Vagina (tissue), 2 donors: ENCODE measurements at regions not wholly inside any gene's neighbourhood (a gene's known extent, or its start where the extent isn't known, plus 50 kb on each side); places are given as distances from the start of the nearest gene placed in this dataset.
"Not testable (repeated sequence)": the region's sequence is repeated elsewhere in the genome, so short reads cannot be mapped to it uniquely, and the experiment has no call there.

Experiments used
- DNase-seq, 2 donors: peaks; one replicate each; pipeline ENCODE4 v3.0.0-alpha.2; 2017; ENCODE audit errors: extremely low spot score in 2 of 2
- H3K27ac ChIP-seq: fragments of 200-600 bp; sonication (generic); one replicate; pipeline ENCODE4 v1.5.1; 2019
- H3K27me3 ChIP-seq: fragments of 200-600 bp; sonication (generic); one replicate; pipeline ENCODE4 v1.5.1; 2019
- H3K36me3 ChIP-seq, 2 donors: fragments of 200-600 bp; sonication (generic); one replicate each; pipeline ENCODE4 v1.5.1; 2017 to 2019
- H3K4me1 ChIP-seq: fragments of 200-600 bp; sonication (generic); one replicate; pipeline ENCODE4 v1.5.1; 2019
- H3K4me3 ChIP-seq, 2 donors: fragments of 200-600 bp; sonication (generic); 1 replicate in 1 of 2; 2 replicates in 1 of 2; pipeline ENCODE4 v1.5.1; 2016 to 2019
- H3K9me3 ChIP-seq: fragments of 200-600 bp; sonication (generic); one replicate; pipeline ENCODE4 v1.5.1; 2019
- CTCF ChIP-seq, 3 experiments: fragments of 450-650 bp in 2 of 3; fragments of 200-600 bp in 1 of 3; sonication (generic) in 1 of 3; IDR thresholded peaks; one replicate each; pipeline ENCODE4 v1.5.1; 2017 to 2019; ENCODE audit warnings: antibody characterized with exemption in 3 of 3, mild to moderate bottlenecking in 2 of 3, moderate library complexity in 2 of 3
- POLR2A ChIP-seq, 2 donors: fragments of 450-650 bp; IDR thresholded peaks; one replicate each; pipeline ENCODE4 v1.6.1; 2017; ENCODE audit warnings: antibody characterized with exemption in 2 of 2, mild to moderate bottlenecking in 2 of 2, moderate library complexity in 2 of 2
- POLR2AphosphoS5 ChIP-seq, 2 donors: sonication (generic); formaldehyde crosslinking; IDR thresholded peaks; one replicate each; pipeline ENCODE4 v1.9.0; 2017; ENCODE audit warnings: antibody characterized with exemption in 2 of 2, mild to moderate bottlenecking in 2 of 2, low read depth in 1 of 2; ENCODE audit not compliant: insufficient read depth in 1 of 2
- intact Hi-C: fragments of 100-400 bp; cut with DNase I; formaldehyde crosslinking; loops from one replicate; pipeline ENCODE4 v1.15.1; 2023

- Histone ChIP-seq H3K9me3 (no peaks in the 10 kb centered on the region), H3K4me1 (no peaks in the 10 kb centered on the region), H3K36me3 (no peaks in the 10 kb centered on the region), H3K27me3 (no peaks in the 10 kb centered on the region), H3K4me3 (no peak overlapping the region), H3K27ac (no peak overlapping the region)
- intact Hi-C loops, result no loop called here
- TF ChIP-seq POLR2A (IDR thresholded peaks at IDR 0.05) (no peak), CTCF (IDR thresholded peaks at IDR 0.05) (no peak), POLR2AphosphoS5 (IDR thresholded peaks at IDR 0.05; ENCODE audit: insufficient read depth in 1 of 2, low read depth in 1 of 2) (no peak)
- DNase-seq, result peak in 1 of 2 donors; percentile 8
Measured at GRCh38 chr11:57938351-57938750, 85.3 kb upstream of the OR9Q1 start.

GRCh38 chr11:57940044-57940756 lies 83.5 kb upstream of the OR9Q1 start:
- no peak for DNase-seq
- no peaks in the 10 kb centered on the region for H3K9me3 ChIP-seq
- H3K27ac ChIP-seq, result peak overlapping the region; percentile 36
- no peak for TF ChIP-seq POLR2A (IDR thresholded peaks at IDR 0.05)
- peak in 1 of 2 donors; percentile 42 for TF ChIP-seq POLR2AphosphoS5 (IDR thresholded peaks at IDR 0.05; ENCODE audit: insufficient read depth in 1 of 2, low read depth in 1 of 2)
- no peak for TF ChIP-seq CTCF (IDR thresholded peaks at IDR 0.05)
- H3K36me3 ChIP-seq, result no peaks in the 10 kb centered on the region
- H3K4me3 ChIP-seq, result no peak overlapping the region
- intact Hi-C loops, result no loop called here
- no peaks in the 10 kb centered on the region for H3K4me1 ChIP-seq
- H3K27me3 ChIP-seq, result no peaks in the 10 kb centered on the region

GRCh38 chr11:57941875-57942274 lies 81.8 kb upstream of the OR9Q1 start:
- intact Hi-C loops, result no loop called here
- TF ChIP-seq POLR2AphosphoS5 (IDR thresholded peaks at IDR 0.05; ENCODE audit: insufficient read depth in 1 of 2, low read depth in 1 of 2), result no peak
- TF ChIP-seq CTCF (IDR thresholded peaks at IDR 0.05), result no peak
- no peak for TF ChIP-seq POLR2A (IDR thresholded peaks at IDR 0.05)

DNA sequence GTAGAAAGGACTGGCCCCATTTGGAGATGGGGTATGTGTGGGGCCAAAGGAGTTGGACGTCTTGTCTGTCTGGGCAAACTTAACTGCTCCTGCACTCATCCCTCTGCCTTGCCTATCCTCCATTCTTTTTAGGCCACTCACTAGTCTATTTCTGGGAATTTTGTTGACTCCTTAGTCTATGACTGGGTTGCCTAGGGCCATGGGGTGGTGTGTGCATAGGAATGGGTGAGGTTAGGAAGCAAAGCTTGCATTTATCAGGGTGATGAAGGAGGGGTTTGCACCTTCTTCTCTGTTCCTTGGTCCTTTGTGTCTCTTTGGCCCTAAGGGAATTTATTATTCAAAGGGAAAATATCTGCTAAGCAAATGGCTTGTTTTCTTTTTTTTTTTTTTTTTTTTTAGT lies 80.9 kb upstream of the OR9Q1 start:
- TF ChIP-seq POLR2AphosphoS5 (IDR thresholded peaks at IDR 0.05; ENCODE audit: insufficient read depth in 1 of 2, low read depth in 1 of 2), result no peak
- TF ChIP-seq POLR2A (IDR thresholded peaks at IDR 0.05), result no peak
- TF ChIP-seq CTCF (IDR thresholded peaks at IDR 0.05), result no peak
- Histone ChIP-seq H3K4me1 (no peaks in the 10 kb centered on the region), H3K36me3 (no peaks in the 10 kb centered on the region), H3K9me3 (no peaks in the 10 kb centered on the region), H3K27ac (no peak overlapping the region), H3K27me3 (no peaks in the 10 kb centered on the region), H3K4me3 (no peak overlapping the region)
- no peak for DNase-seq
- intact Hi-C loops, result no loop called here

More at GRCh38 chr11:57941875-57942274, 81.8 kb upstream of the OR9Q1 start:
- Histone ChIP-seq H3K27ac (no peak overlapping the region), H3K4me3 (no peak overlapping the region), H3K27me3 (no peaks in the 10 kb centered on the region), H3K4me1 (no peaks in the 10 kb centered on the region), H3K9me3 (no peaks in the 10 kb centered on the region), H3K36me3 (no peaks in the 10 kb centered on the region)
- no peak for DNase-seq

GRCh38 chr11:57943766-57944165 lies 79.9 kb upstream of the OR9Q1 start:
- H3K27ac ChIP-seq, DNase-seq, H3K9me3 ChIP-seq, H3K36me3 ChIP-seq, H3K4me3 ChIP-seq, H3K27me3 ChIP-seq, H3K4me1 ChIP-seq, intact Hi-C loops: not testable (repeated sequence)
